ENCODE measurements at regions not wholly inside any gene's neighbourhood (a gene's known extent, or its start where the extent isn't known, plus 50 kb on each side); places are given as distances from the start of the nearest gene placed in this dataset.

DNA sequence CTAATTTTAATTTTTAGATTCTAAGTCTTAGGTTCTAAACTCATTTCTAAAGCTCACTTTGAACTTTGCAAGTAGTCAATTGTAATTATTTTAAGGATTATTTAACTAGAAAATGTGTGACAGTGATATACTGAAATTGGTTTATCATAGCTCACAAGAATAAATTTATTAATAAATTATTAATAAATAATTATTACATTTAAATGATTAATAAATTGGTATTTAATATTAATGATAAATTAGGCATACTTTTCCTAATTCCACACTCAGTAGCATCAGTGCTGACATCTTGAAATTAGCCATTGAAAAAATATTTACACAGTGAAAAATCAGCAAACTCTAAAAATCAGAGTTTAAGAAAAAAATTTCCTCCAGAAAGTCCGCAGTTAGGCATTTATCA, 433.7 kb downstream of the FIGN start:
- no peak for DNase-seq (ENCODE audit: low spot score)
- in situ Hi-C loops (cut with MboI; ENCODE audit: low sequenced_read_pairs, unreplicated experiment) = no loop called here
- TF ChIP-seq, protein P1, sequence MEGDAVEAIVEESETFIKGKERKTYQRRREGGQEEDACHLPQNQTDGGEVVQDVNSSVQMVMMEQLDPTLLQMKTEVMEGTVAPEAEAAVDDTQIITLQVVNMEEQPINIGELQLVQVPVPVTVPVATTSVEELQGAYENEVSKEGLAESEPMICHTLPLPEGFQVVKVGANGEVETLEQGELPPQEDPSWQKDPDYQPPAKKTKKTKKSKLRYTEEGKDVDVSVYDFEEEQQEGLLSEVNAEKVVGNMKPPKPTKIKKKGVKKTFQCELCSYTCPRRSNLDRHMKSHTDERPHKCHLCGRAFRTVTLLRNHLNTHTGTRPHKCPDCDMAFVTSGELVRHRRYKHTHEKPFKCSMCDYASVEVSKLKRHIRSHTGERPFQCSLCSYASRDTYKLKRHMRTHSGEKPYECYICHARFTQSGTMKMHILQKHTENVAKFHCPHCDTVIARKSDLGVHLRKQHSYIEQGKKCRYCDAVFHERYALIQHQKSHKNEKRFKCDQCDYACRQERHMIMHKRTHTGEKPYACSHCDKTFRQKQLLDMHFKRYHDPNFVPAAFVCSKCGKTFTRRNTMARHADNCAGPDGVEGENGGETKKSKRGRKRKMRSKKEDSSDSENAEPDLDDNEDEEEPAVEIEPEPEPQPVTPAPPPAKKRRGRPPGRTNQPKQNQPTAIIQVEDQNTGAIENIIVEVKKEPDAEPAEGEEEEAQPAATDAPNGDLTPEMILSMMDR (IDR thresholded peaks at IDR 0.05; ENCODE audit: borderline replicate concordance, control extremely low read depth, extremely low read depth, insufficient read depth, missing control alignments) = no peak

DNA sequence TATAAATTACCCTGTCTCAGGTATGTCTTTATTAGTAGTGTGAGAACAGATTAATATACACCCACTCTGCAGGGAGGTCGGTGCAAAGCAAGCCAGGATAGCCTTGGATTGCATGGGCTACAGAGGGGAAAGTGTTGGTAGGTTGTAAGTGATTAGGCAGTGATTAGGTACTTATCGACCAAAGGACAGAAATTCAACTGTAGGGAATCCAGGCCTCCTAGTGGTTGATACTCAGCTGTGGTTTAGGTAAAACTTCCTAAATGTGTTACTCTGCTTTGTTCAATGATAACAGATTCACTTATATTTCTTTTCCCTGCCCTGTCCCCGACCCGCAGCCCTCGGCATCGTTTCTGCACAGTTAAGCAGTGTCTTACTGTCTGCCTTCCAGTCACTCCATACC, 444.0 kb downstream of the FIGN start:
- TF ChIP-seq, protein P1 (IDR thresholded peaks at IDR 0.05; ENCODE audit: borderline replicate concordance, control extremely low read depth, extremely low read depth, insufficient read depth, missing control alignments) = no peak
- in situ Hi-C loops (cut with MboI; ENCODE audit: low sequenced_read_pairs, unreplicated experiment) = no loop called here
- DNase-seq (ENCODE audit: low spot score) = no peak

DNA sequence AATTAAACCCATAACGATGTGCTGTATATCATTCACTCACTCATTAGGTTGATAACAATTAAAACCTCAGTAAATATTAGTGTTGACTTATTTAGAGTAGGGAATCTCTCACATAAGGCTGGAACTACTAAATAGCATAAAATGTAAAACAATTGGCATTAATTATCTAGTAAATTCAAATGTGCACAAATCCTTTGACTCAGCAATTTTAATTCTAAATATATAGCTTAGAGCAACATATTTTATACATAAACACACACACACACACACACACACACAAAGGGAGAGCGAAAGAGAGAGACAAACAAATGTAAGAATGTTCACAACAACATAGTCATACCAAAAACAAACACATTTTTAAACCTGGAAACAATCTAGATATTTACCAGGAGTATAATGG, 443.1 kb upstream of the KCNH7 start:
- in situ Hi-C loops (cut with MboI; ENCODE audit: low sequenced_read_pairs, unreplicated experiment) = no loop called here
- TF ChIP-seq, protein P1 (IDR thresholded peaks at IDR 0.05; ENCODE audit: borderline replicate concordance, control extremely low read depth, extremely low read depth, insufficient read depth, missing control alignments) = no peak
- no peak for DNase-seq (ENCODE audit: low spot score)

DNA sequence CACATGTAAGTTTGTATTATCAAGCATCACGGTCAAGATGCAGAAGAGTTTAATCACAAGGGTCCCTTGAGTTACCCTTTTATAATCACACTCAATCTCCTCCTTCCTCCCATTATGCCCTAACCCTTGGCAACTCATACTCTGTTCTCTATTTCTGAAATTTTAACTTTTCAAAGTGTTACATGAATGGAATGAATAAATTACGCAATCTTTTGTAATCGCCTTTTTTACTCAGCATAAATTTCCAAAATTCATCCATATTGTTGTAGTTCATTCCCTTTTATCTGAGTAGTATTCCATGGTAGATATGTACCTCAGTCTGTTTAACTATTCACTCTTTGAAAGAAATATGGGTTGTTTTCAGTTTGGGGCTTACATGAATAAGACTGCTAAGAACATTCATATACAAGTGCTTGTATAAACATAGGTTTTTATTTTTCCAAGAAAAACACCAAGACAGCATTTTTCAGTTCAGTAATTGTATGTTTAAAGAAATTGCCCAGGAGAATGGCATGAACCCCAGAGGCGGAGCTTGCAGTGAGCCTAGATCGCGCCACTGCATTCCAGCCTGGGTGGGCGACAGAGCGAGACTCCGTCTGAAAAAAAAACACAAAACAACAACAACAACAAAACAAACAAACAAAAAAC, 430.9 kb upstream of the KCNH7 start:
- DNase-seq (ENCODE audit: low spot score) = no peak
- in situ Hi-C loops (cut with MboI; ENCODE audit: low sequenced_read_pairs, unreplicated experiment) = no loop called here
- TF ChIP-seq, protein P1 (IDR thresholded peaks at IDR 0.05; ENCODE audit: borderline replicate concordance, control extremely low read depth, extremely low read depth, insufficient read depth, missing control alignments) = no peak

DNA sequence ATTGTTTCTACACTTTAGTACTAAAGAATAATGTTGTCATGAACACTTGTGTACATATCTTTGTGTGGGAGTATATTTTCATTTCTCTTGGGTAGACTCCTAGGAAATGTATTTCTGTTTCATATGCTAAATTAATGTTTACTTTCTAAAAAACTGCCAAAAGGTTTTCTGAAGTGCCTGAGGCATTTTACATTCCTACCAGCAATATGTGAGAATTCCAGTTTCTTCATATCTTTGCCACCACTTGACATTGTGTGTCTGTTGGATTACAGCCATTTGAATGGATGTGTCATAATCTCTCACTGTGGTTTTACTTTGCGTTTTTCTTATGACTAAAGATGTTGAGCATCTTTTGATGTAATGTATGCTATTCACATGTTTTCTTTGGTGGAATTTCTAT, 428.2 kb upstream of the KCNH7 start:
- no peak for DNase-seq (ENCODE audit: low spot score)
- in situ Hi-C loops (cut with MboI; ENCODE audit: low sequenced_read_pairs, unreplicated experiment) = no loop called here
- TF ChIP-seq, protein P1 (IDR thresholded peaks at IDR 0.05; ENCODE audit: borderline replicate concordance, control extremely low read depth, extremely low read depth, insufficient read depth, missing control alignments) = no peak

DNA sequence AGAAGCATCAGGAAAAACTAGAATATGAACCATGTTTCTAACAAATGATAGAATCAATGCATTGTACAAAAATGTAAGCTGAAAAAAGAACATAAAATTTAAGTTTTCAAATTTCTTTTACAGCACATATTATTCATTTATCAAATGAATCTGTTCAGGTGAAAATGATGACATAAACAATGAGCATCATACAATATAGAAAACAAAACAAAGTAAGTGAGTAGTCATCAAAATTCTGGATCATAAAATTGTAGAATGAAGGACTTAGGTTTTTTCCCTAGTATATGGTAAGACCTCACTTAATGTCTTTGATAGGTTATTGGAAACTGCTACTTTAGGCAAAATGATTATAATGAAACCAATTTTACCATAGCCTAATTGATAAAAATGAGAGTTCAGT, 427.0 kb upstream of the KCNH7 start:
- TF ChIP-seq, protein P1 (IDR thresholded peaks at IDR 0.05; ENCODE audit: borderline replicate concordance, control extremely low read depth, extremely low read depth, insufficient read depth, missing control alignments) = no peak
- in situ Hi-C loops (cut with MboI; ENCODE audit: low sequenced_read_pairs, unreplicated experiment) = no loop called here
- DNase-seq (ENCODE audit: low spot score) = no peak

All from GM13976 (cell line).